ENCODE measurements at regions not wholly inside any gene's neighbourhood (a gene's known extent, or its start where the extent isn't known, plus 50 kb on each side); places are given as distances from the start of the nearest gene placed in this dataset.

GRCh38 chr18:55076643-55077218, 117.5 kb upstream of the CCDC68 start:
- TF ChIP-seq, protein P1, sequence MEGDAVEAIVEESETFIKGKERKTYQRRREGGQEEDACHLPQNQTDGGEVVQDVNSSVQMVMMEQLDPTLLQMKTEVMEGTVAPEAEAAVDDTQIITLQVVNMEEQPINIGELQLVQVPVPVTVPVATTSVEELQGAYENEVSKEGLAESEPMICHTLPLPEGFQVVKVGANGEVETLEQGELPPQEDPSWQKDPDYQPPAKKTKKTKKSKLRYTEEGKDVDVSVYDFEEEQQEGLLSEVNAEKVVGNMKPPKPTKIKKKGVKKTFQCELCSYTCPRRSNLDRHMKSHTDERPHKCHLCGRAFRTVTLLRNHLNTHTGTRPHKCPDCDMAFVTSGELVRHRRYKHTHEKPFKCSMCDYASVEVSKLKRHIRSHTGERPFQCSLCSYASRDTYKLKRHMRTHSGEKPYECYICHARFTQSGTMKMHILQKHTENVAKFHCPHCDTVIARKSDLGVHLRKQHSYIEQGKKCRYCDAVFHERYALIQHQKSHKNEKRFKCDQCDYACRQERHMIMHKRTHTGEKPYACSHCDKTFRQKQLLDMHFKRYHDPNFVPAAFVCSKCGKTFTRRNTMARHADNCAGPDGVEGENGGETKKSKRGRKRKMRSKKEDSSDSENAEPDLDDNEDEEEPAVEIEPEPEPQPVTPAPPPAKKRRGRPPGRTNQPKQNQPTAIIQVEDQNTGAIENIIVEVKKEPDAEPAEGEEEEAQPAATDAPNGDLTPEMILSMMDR (conservative IDR thresholded peaks at IDR 0.05 in 1 of 2, IDR thresholded peaks at IDR 0.05 in 1 of 2; ENCODE audit: extremely low read depth in 1 of 2, insufficient read depth in 1 of 2, low read depth in 1 of 2, low read length in 2 of 2) = no peak
- TF ChIP-seq EZH2 (IDR thresholded peaks at IDR 0.05; ENCODE audit: borderline replicate concordance, low read length) = no peak
